ENCODE measurements at regions not wholly inside any gene's neighbourhood (a gene's known extent, or its start where the extent isn't known, plus 50 kb on each side); places are given as distances from the start of the nearest gene placed in this dataset.
A peak's percentile ranks its signal among the peaks of the same experiment; 100 is the strongest.

GRCh38 chr18:40821596-40822243 lies 1133.3 kb upstream of the PIK3C3 start:
- no peak overlapping the region for H3K4ac ChIP-seq (replicated peaks; ENCODE audit: insufficient read length, low read depth, low read length)
- no peak overlapping the region for H2BK120ac ChIP-seq (replicated peaks; ENCODE audit: low read depth, low read length)
- FAIRE-seq (no peak), DNase-seq (ENCODE audit: low read depth in 1 of 2, low spot score in 2 of 2) (no peak)
- no peaks in the 10 kb centered on the region for H3K36me3 ChIP-seq (ENCODE audit: control insufficient read depth in 2 of 4, insufficient read depth in 4 of 4, low read length in 3 of 4)
- no peak overlapping the region for H3K56ac ChIP-seq (replicated peaks; ENCODE audit: insufficient read length, low read depth, low read length)
- H3K23ac ChIP-seq (ENCODE audit: insufficient read length), result no peak overlapping the region
- CTCF ChIA-PET (ENCODE audit: partially characterized antibody), result no interaction called here
- peak overlapping the region; percentile 29; the same call in 1 of the 2 replicates for H2BK15ac ChIP-seq (ENCODE audit: low read length)
- no peak overlapping the region for H3K27ac ChIP-seq (ENCODE audit: low read depth, low read length)
- H3K18ac ChIP-seq (ENCODE audit: extremely low read depth, low read length), result no peak overlapping the region
- no peak overlapping the region for H2BK5ac ChIP-seq (ENCODE audit: low read depth, low read length)
- H3K23me2 ChIP-seq (ENCODE audit: low read depth, low read length), result no peaks in the 10 kb centered on the region
- no peak for TF ChIP-seq GABPA (IDR thresholded peaks at IDR 0.05; ENCODE audit: borderline replicate concordance, insufficient read depth, low read length)
- TF ChIP-seq SP4 (IDR thresholded peaks at IDR 0.05; ENCODE audit: low read length), result no peak
- TF ChIP-seq NRF1 (IDR thresholded peaks at IDR 0.05; ENCODE audit: low read depth, low read length), result no peak
- no peak for TF ChIP-seq CREB1 (IDR thresholded peaks at IDR 0.05)
- no peak for TF ChIP-seq EP300 (IDR thresholded peaks at IDR 0.05; ENCODE audit: borderline replicate concordance in 1 of 2, low read depth in 2 of 2, low read length in 2 of 2)
- TF ChIP-seq USF2 (IDR thresholded peaks at IDR 0.05; ENCODE audit: low read length), result no peak
- no peak for TF ChIP-seq MAX (IDR thresholded peaks at IDR 0.05)
- no peak for TF ChIP-seq SP2 (IDR thresholded peaks at IDR 0.05; ENCODE audit: low read length)
- TF ChIP-seq PHF8 (conservative IDR thresholded peaks at IDR 0.05; ENCODE audit: low read depth, low read length), result no peak
- TF ChIP-seq CHD2 (IDR thresholded peaks at IDR 0.05; ENCODE audit: low read length), result no peak
- no peak for TF ChIP-seq NANOG (IDR thresholded peaks at IDR 0.05; ENCODE audit: insufficient read depth, low read depth, low read length, poor library complexity, severe bottlenecking)
- no peak overlapping the region for H4K8ac ChIP-seq (ENCODE audit: extremely low read depth, insufficient read depth, low read length)
- no peaks in the 10 kb centered on the region for H4K20me1 ChIP-seq (replicated peaks in 1 of 2; ENCODE audit: control insufficient read depth in 1 of 2, insufficient read depth in 2 of 2, low read length in 2 of 2)
- no peaks in the 10 kb centered on the region for H3K9me3 ChIP-seq (ENCODE audit: insufficient read depth in 2 of 2, low read depth in 1 of 2, low read length in 1 of 2)
- no peaks in the 10 kb centered on the region for H3K27me3 ChIP-seq (replicated peaks in 1 of 4; ENCODE audit: control insufficient read depth in 3 of 4, extremely low read depth in 1 of 4, insufficient read depth in 3 of 4, low read length in 3 of 4)
- WGBS, 2 experiments (ENCODE audit: extremely low coverage in 1 of 2, insufficient coverage in 1 of 2, insufficient read length in 1 of 2, insufficient replicate concordance in 2 of 2, low coverage in 1 of 2, low lambda C conversion rate in 2 of 2, missing lambda C conversion rate in 1 of 2), result 73% methylated on average over 4 of the region's 6 CpGs; no CpG with 5 or more reads in 1 of the 2 experiments
- no peak overlapping the region for H4K91ac ChIP-seq (replicated peaks; ENCODE audit: insufficient read length, low read length)
- H2BK20ac ChIP-seq (ENCODE audit: low read length), result no peak overlapping the region
- H4K5ac ChIP-seq (ENCODE audit: insufficient read length, low read depth, low read length), result no peak overlapping the region
- no peak overlapping the region for H3K14ac ChIP-seq (ENCODE audit: insufficient read length)
- no peaks in the 10 kb centered on the region for H3K4me1 ChIP-seq (replicated peaks in 1 of 4; ENCODE audit: control insufficient read depth in 3 of 4, insufficient read depth in 4 of 4, low read length in 3 of 4)
- no peaks in the 10 kb centered on the region for H3K79me2 ChIP-seq (ENCODE audit: control insufficient read depth in 1 of 2, insufficient read depth in 2 of 2, low read length in 2 of 2)
- no peak overlapping the region for H2AK5ac ChIP-seq (ENCODE audit: low read depth, low read length)
- no peaks in the 10 kb centered on the region for H3K79me1 ChIP-seq (ENCODE audit: low read depth, low read length)
- no peak overlapping the region; the same call in 1 of the 2 replicates for H2AFZ ChIP-seq (ENCODE audit: low read length)
- POLR2A ChIA-PET (ENCODE audit: partially characterized antibody), result no interaction called here
- no peak overlapping the region for H3K9ac ChIP-seq (replicated peaks in 1 of 4; ENCODE audit: extremely low read depth in 1 of 4, low read depth in 3 of 4, low read length in 3 of 4)
- no peak overlapping the region for H3K4me2 ChIP-seq (ENCODE audit: insufficient read depth in 1 of 2, low read depth in 2 of 2, low read length in 2 of 2)
- H2BK12ac ChIP-seq (ENCODE audit: low read depth, low read length), result no peak overlapping the region
- no peak overlapping the region for H3K4me3 ChIP-seq (ENCODE audit: extremely low read depth in 1 of 4, insufficient read depth in 2 of 4, low read depth in 3 of 4, low read length in 4 of 4)

Measured in H1 (cell line).